ENCODE measurements at regions not wholly inside any gene's neighbourhood (a gene's known extent, or its start where the extent isn't known, plus 50 kb on each side); places are given as distances from the start of the nearest gene placed in this dataset.
"Not testable (repeated sequence)": the region's sequence is repeated elsewhere in the genome, so short reads cannot be mapped to it uniquely, and the experiment has no call there.

- no peak for DNase-seq (ENCODE audit: low read depth, low spot score)
These were observed 50.5 kb upstream of the TUBA3D start for GRCh38 chr2:131425231-131425941.

GRCh38 chr2:131424605-131425114 lies 51.3 kb upstream of the TUBA3D start:
- DNase-seq (ENCODE audit: low read depth, low spot score): peak; percentile 26

- not testable (repeated sequence) for DNase-seq (ENCODE audit: low read depth, low spot score)
These were observed 55.2 kb upstream of the TUBA3D start for GRCh38 chr2:131420751-131421150.

GRCh38 chr2:131419441-131419840 lies 55.5 kb upstream of the RAB6D start:
- peak; percentile 50 for DNase-seq (ENCODE audit: low read depth, low spot score)

GRCh38 chr2:131418625-131419024 lies 54.7 kb upstream of the RAB6D start:
- DNase-seq (ENCODE audit: low read depth, low spot score): no peak

- DNase-seq (ENCODE audit: low read depth, low spot score): no peak
These were observed 53.9 kb upstream of the RAB6D start for GRCh38 chr2:131417886-131418285.

GRCh38 chr2:131413785-131414184 lies 49.8 kb upstream of the RAB6D start:
- no peak for DNase-seq (ENCODE audit: low read depth, low spot score)

Measured in ELF-1 (cell line).